ENCODE measurements at regions not wholly inside any gene's neighbourhood (a gene's known extent, or its start where the extent isn't known, plus 50 kb on each side); places are given as distances from the start of the nearest gene placed in this dataset.

GRCh38 chr5:4646715-4647375, 493.3 kb upstream of the ADAMTS16 start:
- DNase-seq, result no peak

GRCh38 chr5:4647955-4648354, 492.2 kb upstream of the ADAMTS16 start:
- DNase-seq, result no peak

- DNase-seq, result no peak
Measured at GRCh38 chr5:4651806-4652565, 488.1 kb upstream of the ADAMTS16 start.

- no peak for DNase-seq
Measured at GRCh38 chr5:4653475-4653874, 486.7 kb upstream of the ADAMTS16 start.

- DNase-seq, result no peak
Measured at GRCh38 chr5:4659851-4660250, 480.3 kb upstream of the ADAMTS16 start.

DNA sequence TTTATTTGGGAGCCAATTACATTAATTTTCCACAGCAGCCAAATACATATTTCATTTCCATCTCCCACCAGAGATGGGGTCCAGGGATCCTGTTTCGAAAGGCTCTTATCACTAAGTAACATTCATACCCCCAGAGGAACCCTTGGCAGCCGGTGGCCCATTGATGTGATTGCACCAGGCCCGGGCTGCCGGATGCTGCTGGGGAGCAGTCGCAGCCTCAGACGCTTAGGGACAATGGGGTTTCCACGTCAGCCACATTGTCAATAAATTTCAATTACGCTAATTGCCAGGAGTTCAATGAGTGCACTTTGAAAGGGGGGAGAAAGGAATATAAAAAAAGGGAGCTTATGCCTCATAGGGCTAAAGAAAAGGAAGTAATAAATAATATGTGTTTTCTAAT, 478.8 kb upstream of the ADAMTS16 start:
- DNase-seq, result no peak

DNA sequence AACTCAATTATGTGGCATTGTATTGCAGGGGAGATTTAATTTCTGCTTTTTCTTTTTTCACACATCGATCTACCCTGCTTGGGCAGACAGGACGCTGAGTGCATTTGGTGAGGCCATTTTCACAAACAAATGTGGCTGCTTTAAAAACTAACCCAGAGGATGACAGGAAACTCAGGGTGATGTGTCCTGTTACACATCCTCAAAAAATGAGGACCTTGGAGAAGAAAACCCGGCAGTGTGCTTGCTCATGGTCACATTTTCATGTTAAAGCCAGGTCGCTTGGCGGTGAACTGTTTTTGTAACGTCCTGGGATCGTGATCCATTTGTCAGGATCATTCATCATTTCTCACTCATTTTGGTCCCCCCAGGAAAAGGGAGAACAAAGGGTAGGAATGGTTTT, 478.3 kb upstream of the ADAMTS16 start:
- no peak for DNase-seq

GRCh38 chr5:4662756-4663155, 477.4 kb upstream of the ADAMTS16 start:
- DNase-seq, result no peak

DNA sequence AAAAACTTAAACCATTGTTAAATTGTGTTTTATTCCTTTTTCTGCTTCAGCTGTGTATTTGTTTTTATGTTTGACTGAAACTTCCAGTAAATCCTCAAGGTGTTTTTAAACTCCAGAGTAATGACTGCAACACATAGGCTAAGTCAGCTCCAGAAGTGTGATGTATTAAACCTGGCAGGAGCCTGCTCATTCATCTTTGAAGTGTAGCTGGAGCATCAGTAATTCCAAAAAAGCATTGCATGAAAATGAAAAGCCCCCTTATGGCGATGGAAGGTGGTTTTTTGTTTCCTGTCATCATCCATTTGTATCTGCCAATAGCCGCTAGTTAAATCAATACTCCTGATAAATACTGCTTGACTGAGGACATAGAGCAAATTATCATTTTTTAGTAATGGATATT, 474.2 kb upstream of the ADAMTS16 start:
- DNase-seq, result no peak

GRCh38 chr5:4674166-4674565, 466.0 kb upstream of the ADAMTS16 start:
- DNase-seq, result no peak

DNA sequence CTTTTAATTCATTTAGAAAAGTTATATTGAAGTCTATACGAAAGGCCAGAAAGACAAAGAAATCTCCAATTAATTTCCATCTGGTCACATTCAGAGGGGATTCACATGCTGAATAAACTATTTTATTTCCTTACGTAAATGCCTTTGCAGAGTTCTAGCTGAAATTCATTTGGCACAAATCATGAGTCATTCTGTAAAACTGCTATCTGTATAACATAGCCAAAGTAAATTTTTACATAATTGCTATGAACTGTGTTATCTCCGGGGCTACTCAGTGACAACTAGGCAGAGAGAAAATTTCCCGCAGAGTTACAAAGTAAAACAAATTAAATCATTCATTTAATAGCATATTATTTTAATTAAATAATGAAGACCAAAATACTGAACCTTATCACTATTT, 463.2 kb upstream of the ADAMTS16 start:
- no peak for DNase-seq

- DNase-seq, result no peak
Measured at GRCh38 chr5:4684946-4685345, 455.2 kb upstream of the ADAMTS16 start.

GRCh38 chr5:4698596-4698995, 441.5 kb upstream of the ADAMTS16 start:
- no peak for DNase-seq

DNA sequence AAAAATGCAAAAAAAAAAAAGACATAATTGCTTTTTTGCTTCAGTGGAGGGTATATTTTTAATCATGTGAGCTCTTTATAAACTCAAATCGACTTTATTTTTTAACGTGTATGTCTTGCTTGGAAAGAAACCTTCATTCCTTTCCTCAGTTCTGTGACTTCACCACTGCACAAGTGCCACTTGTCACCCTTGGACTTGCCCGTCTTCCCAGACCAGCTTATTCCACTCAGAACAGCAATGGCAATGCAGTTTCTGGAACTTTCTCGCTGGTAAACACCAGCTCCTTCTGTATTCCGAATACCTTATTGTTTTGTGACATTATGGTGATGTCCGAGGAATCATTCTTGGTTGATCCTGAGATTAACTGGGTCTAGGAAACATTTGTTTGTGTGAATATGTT, 440.5 kb upstream of the ADAMTS16 start:
- DNase-seq, result no peak

GRCh38 chr5:4700069-4700468, 440.1 kb upstream of the ADAMTS16 start:
- DNase-seq, result peak in 10 of 14 donors; percentile 1 to 51 (median 21)

DNA sequence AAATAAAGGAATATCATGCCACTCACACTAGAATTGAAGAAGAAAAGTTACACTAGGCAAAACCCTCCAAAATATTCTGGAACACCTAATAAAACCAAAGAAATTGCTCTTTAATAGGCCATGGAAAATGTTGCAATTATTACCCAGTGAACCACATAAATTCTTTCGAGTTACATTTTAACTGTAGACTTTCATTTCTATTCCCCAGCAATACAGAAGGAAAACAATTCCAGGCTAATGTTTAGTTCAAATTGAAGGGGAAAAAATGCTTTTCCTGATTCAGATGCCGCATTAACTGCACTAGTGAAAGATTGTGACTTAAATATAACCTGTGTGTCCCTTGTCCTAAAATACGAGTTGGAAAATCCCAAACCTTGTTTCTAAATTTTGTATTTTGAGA, 439.3 kb upstream of the ADAMTS16 start:
- DNase-seq, result no peak

DNA sequence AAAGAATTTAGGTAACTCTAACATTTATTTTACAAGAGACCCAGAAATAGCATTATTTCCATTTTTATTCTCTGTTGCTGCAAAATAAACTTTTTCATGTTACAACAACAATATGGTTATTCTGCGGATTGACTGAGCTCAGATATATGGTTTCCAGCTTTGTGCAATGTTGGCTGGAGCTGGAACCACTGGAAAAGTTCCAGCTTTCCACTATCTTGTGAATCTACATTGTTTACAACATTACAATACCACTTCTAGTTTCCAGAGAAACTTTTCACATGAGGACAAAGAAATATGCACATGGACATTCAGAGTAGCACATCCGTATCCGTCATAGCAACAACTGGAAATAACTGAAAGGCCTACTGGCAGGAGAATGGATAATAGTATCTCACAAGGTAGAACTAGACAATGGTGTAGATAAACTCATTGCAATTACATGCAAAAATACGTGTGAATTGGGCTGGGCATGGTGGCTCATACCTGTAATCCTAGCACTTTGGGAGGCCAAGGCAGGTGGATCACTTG, 436.1 kb upstream of the ADAMTS16 start:
- no peak for DNase-seq

DNA sequence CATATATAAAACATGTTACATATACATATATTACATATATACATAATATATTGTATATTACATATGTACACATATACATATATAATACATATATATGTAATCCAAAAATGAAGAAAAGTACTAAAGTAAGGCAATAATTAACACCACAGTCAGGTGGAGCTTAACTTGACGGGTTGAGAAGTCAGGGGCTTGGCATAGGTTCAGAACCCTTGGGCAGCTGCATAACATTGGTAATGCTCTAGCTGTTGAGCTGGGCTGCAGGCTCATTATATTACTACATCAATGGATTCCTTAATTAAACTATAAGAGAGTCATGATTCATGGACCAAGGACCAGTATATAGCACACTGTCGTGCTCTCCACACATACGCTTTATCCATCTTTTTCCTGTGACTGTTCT, 435.2 kb upstream of the ADAMTS16 start:
- DNase-seq, result no peak

- DNase-seq, result no peak
Measured at GRCh38 chr5:4716781-4717180, 423.3 kb upstream of the ADAMTS16 start.

DNA sequence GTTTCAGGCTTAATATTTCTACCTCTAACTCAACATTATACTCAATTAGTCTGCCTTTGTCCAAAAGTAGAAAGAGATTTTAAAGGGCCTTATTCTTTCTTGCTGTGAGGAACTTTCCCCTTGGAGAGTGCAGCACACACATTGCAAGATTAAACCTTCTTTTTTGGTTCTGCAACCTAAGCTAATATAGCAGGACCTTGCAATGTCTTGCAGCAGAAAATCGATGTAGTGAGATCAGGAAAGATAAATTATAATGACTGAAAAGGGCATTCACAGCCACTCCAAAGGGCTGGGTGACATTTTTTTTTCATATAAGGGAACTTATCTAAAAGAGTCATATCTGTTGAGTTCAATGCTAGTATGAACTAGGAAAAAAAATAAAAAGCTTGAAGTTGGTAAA, 422.7 kb upstream of the ADAMTS16 start:
- DNase-seq, result no peak

DNA sequence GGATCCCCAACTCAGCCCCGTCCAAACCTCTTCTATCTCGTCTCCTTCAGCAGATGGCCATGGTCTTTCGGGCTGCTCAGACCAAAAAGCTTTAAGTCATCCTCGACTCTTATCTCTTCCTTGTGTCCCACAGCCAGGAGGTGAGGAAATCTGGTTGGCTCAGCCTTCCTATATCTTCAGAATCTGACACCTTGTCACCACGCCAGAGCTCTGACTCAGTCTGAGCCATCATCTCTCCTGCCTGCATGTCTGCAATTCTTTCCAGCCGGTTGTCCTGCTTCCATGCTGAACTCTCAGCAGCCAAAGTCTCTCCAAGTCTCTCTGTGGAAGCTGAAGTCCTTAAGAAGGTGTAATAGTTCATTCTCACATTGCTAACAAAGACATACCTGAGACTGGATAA, 419.3 kb upstream of the ADAMTS16 start:
- DNase-seq, result no peak

DNA sequence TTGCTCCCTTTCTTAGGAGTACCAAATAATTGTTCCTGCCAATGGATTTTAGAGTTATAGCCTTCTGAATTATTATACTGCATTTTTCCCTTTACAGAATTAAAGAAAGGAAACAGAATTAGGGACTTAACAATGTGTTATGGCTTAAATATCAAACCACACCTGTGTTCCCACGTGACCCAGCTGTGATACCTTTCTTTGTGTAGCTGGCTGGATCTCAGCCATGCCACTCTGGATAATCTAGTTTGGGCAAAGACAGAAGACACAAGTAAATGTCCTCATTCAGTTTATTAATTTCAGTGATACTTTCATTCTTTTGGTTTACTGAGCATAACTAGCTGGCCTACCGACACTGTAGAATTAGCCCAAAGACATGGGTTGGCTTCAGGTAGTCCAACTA, 417.2 kb upstream of the ADAMTS16 start:
- DNase-seq, result no peak

- no peak for DNase-seq
Measured at GRCh38 chr5:4725594-4725993, 414.5 kb upstream of the ADAMTS16 start.

DNA sequence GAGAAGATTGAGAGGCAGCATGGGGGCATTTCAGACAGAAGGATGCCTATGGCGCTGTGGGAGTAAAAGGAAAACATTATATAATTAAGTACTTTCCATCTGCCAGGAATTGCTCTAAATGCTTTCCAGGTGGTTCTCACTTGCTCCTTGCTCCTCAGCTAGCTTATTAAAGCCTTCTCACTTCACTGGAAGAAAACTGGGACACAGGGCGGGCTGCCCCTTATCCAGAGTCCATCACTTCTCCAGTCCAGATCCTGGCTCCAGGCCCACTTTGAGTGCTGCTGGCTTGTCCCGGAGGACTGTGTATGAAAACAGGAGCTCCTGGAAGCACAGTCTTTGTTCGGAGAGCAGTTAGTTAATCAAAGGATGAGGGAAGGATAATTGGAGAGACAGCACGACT, 409.9 kb upstream of the ADAMTS16 start:
- DNase-seq, result no peak
